GM19324 (cell line): ENCODE measurements at regions not wholly inside any gene's neighbourhood (a gene's known extent, or its start where the extent isn't known, plus 50 kb on each side); places are given as distances from the start of the nearest gene placed in this dataset.

Experiments used
- ATAC-seq: cut with Tn5 transposase; IDR thresholded peaks from one replicate; pipeline ENCODE4 v1.9.1; 2021; ENCODE audit warnings: mild to moderate bottlenecking, moderate library complexity; ENCODE audit not compliant: unreplicated experiment, low FRiP score

- no peak for ATAC-seq
Measured at GRCh38 chr4:60805500-60806313, 394.4 kb upstream of the ADGRL3 start.

DNA sequence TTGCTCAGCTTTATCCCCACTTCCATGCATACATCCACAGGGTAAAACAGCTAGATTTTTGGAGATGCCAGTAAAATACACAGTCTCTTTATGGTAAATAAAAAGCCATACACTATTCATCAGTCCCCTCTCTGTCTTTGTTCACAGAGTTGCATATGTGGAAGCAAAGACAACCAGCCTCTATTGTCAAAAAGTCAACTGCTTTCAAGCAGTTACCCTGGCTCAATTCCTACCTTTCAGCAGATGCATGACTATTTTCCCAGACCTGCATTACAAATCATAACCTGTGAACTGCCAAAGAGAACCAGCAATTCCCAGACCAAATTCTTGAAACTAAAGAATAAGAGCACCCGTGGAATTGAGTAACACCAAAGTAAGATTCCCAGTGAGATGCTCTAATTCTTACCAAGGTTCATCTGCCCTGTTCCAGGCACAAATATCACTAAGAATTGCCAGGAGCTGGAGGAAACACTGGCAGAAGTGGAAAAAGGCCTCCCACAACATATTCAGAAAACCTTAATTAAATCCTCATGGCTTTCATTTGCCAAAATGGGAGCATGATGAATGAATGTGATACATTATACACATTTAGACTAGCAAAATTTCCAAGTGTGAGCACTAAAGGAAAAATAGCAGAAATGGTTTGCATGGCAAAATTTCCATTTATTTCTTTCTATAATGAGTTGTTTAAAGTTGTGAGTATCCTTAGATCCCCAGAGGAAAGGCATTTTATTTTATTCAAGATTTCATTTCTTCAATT lies 391.2 kb upstream of the ADGRL3 start:
- ATAC-seq = no peak

DNA sequence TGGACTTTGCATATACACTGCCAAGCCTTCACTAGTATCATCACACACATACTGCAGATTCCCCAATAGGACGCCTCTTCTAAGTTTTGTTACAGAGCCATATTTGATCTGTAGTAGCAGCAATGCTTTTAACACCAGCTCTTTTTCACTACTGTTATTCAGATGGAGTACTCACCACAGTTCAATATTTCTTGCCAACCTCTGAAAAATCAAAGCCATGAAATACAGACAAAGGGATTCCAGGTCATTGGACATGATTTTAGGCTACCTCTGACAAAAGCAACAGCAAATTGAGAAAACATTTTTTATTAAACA lies 390.7 kb upstream of the ADGRL3 start:
- no peak for ATAC-seq

GRCh38 chr4:60812811-60813210 lies 387.3 kb upstream of the ADGRL3 start:
- no peak for ATAC-seq

- ATAC-seq = no peak
Measured at GRCh38 chr4:60814549-60814948, 385.6 kb upstream of the ADGRL3 start.

DNA sequence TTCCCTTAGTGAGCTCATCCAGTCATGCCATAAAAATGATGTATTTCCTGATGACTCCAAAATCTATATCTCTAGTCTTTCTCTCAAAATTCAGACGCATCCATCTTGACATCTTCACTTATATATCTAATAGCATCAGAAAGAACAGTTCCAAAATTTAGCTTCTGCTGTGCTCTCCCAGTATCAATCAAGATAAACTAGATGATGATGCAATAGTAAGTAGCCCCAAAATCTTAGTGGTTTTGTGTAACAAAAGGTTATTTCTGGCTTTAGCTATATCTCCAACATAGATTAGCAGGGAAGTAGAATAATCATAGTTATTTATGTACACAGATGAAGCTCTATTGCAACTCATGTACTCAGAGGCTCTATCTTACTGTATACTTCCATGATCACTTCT lies 382.5 kb upstream of the ADGRL3 start:
- no peak for ATAC-seq

GRCh38 chr4:60822986-60823385 lies 377.1 kb upstream of the ADGRL3 start:
- ATAC-seq = no peak

DNA sequence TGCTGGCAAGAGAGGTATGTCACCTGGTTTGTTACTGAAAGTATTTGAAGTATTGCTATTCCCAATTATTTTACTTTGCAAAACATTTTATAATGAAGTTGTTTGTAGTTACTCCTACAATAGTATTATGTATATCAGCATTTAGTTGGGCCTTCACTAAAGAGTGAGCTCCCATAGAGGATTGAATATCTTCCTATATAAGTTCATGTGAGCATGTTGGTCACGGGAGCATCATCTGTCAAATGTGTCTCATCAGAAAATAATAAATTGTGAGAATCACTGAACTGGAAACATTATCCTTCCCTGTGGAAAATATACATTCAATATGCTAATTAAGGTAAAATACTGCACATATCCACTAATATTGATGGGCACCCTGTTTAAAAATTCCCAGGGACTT lies 360.1 kb upstream of the ADGRL3 start:
- no peak for ATAC-seq

DNA sequence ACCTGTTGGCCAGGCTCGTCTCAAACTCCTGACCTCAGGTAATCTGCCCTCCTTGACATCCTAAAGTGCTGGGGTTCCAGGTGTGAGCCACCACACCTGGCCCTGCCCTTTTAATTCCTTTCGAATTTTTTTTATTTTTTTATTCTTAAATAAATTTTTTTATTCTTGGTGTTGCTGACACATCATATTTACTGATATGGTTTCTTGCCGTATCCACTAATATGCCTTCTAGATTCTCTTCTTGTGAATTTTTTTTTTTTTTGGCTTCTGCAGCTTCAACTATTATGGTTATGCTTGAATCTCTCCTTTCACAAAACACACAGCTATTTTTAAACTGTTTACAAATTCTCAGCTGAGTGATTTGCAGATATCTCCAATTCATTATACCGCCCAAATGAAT lies 353.4 kb upstream of the ADGRL3 start:
- no peak for ATAC-seq

GRCh38 chr4:60847614-60848013 lies 352.5 kb upstream of the ADGRL3 start:
- ATAC-seq = no peak

- no peak for ATAC-seq
Measured at GRCh38 chr4:60857130-60857753, 342.9 kb upstream of the ADGRL3 start.

GRCh38 chr4:60863442-60863841 lies 336.7 kb upstream of the ADGRL3 start:
- ATAC-seq = no peak

DNA sequence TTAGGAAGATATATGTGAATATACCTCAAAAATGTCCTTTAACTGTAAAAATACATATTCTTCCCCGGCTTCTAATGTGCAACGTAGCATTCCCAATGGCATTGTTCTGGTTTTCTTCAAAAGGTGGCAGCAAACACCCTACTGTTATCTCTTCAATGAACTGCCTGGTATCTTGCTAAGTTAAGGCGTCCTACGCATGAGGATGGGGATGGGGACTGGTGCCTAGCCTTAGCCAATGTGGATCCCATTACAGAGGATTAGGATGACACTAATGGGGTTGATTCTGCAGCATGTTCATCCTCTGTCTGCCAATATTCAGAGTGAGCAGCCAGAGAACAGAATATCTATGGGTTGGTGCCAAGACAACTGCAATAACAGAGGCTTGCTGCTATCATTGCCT lies 334.9 kb upstream of the ADGRL3 start:
- ATAC-seq = no peak

- no peak for ATAC-seq
Measured at GRCh38 chr4:60868232-60868960, 331.7 kb upstream of the ADGRL3 start.

GRCh38 chr4:60879135-60879701 lies 320.9 kb upstream of the ADGRL3 start:
- ATAC-seq = no peak

DNA sequence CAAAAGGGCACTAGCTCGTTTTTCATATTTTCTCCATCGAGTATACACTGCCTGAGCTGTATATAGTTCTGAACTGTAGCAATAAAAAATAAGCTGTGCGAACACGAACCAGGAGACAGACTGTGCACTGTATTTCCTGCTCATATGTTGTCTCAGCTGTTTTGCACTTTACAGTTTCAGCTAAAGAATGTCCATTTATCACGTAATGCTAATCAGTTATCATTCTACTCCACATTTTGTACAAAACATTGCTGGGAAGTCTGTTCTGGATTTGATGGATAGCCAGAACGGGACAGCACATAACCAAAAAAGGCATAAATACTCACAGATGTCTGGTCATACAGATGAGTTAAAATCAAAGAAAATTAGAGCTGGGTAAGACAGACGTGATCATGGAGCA lies 315.5 kb upstream of the ADGRL3 start:
- no peak for ATAC-seq

DNA sequence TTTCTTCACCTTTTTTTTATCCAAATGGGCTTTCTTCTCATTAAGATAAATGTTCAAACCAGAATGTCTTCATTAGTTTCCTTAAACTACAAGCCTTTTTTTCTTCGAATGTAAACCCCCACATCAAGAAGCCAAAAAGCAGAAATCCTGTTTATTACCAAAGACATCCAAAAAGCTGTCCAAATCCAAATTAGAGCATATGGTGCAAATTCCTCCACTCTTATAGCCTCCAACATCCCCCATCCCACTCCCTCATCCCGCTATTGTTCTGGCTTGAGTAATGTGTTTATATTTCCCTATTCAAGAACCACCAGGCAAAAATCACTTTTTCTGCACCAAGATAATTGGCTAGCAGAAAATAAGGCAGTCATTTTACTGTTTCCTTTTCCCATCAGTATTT lies 315.1 kb upstream of the ADGRL3 start:
- no peak for ATAC-seq

DNA sequence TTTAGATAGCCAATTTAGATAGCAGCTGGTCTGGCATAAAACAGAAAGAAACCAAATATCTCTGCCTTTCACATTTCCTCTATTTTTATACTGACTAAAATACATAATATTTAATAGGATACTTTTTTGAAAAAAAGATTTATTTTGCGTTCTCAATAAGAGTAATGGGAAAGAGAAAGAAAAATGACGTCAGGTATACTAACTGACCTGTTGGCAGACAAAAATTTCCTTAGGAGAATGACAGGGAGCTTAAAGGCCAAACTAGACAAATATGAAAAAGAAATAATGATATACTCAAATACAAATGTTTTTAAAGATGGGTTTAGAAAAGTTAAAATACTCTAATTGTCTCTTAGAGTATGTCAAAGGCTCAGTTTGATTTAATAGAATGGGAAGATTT lies 309.4 kb upstream of the ADGRL3 start:
- ATAC-seq = no peak

DNA sequence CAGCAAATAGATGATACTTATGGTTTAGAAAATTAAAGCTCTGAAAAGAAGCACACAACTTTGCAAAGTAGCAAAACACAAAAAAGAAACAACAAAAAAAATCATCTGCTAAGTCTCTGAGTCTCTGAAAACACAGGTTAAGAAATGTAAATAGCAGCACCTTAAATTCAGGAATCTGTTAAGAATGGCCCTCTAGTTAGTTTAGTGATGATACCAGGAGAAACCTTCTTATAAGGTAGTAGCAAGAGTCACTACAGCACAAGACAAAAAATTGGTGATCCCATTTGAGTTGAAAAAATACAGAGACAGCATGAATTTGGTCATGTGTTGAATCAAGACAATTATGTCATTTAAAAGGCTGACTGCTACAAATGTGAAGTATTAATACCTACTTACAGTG lies 308.2 kb upstream of the ADGRL3 start:
- no peak for ATAC-seq

GRCh38 chr4:60897415-60897814 lies 302.7 kb upstream of the ADGRL3 start:
- ATAC-seq = no peak

GRCh38 chr4:60905162-60905561 lies 295.0 kb upstream of the ADGRL3 start:
- no peak for ATAC-seq
